ENCODE measurements at regions not wholly inside any gene's neighbourhood (a gene's known extent, or its start where the extent isn't known, plus 50 kb on each side); places are given as distances from the start of the nearest gene placed in this dataset.

DNA sequence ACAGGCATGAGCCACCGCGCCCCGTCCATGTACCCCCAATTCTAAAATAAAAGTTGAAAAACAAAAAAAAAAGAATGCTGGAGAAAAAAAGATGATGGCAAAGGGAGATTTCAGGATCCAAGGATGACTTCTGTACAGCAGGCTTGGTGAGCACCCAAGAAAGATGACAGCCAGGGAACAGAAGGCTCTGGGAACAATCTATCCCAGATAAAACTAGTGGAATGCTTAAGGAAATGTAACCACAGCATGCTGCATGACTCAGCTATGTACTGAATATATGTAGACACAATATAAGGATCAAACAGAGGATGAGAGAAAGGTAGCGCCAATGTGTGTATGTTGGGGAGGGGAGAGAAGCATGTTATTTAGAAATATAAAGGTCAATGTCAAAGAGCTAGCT lies 123.7 kb upstream of the TMTC1 start:
- no peak for TF ChIP-seq CTCF (IDR thresholded peaks at IDR 0.05)
- Mint-ChIP-seq H3K9me3 (ENCODE audit: unreplicated experiment) (no peaks in the 10 kb centered on the region), H3K27me3 (ENCODE audit: unreplicated experiment) (peaks cover 22% of the 10 kb centered on the region), H3K4me1 (ENCODE audit: unreplicated experiment) (no peaks in the 10 kb centered on the region), H3K4me3 (ENCODE audit: unreplicated experiment) (no peak overlapping the region), H3K36me3 (ENCODE audit: unreplicated experiment) (peaks cover 2% of the 10 kb centered on the region), H3K27ac (ENCODE audit: unreplicated experiment) (no peak overlapping the region)
- DNase-seq (ENCODE audit: extremely low spot score, unreplicated experiment), result no peak

- TF ChIP-seq CTCF (IDR thresholded peaks at IDR 0.05), result no peak
- Mint-ChIP-seq H3K4me3 (ENCODE audit: unreplicated experiment) (no peak overlapping the region), H3K9me3 (ENCODE audit: unreplicated experiment) (no peaks in the 10 kb centered on the region), H3K36me3 (ENCODE audit: unreplicated experiment) (no peaks in the 10 kb centered on the region), H3K27me3 (ENCODE audit: unreplicated experiment) (peaks cover 27% of the 10 kb centered on the region), H3K4me1 (ENCODE audit: unreplicated experiment) (no peaks in the 10 kb centered on the region), H3K27ac (ENCODE audit: unreplicated experiment) (no peak overlapping the region)
- no peak for DNase-seq (ENCODE audit: extremely low spot score, unreplicated experiment)
Measured at GRCh38 chr12:29902043-29902442, 118.3 kb upstream of the TMTC1 start.

- Mint-ChIP-seq H3K27me3 (ENCODE audit: unreplicated experiment) (peaks cover 25% of the 10 kb centered on the region), H3K4me3 (ENCODE audit: unreplicated experiment) (no peak overlapping the region), H3K36me3 (ENCODE audit: unreplicated experiment) (no peaks in the 10 kb centered on the region), H3K9me3 (ENCODE audit: unreplicated experiment) (no peaks in the 10 kb centered on the region), H3K4me1 (ENCODE audit: unreplicated experiment) (no peaks in the 10 kb centered on the region), H3K27ac (ENCODE audit: unreplicated experiment) (no peak overlapping the region)
- DNase-seq (ENCODE audit: extremely low spot score, unreplicated experiment), result no peak
- TF ChIP-seq CTCF (IDR thresholded peaks at IDR 0.05), result no peak
Measured at GRCh38 chr12:29901585-29901984, 117.8 kb upstream of the TMTC1 start.

GRCh38 chr12:29899212-29899931 lies 115.6 kb upstream of the TMTC1 start:
- H3K36me3 Mint-ChIP-seq (ENCODE audit: unreplicated experiment), result no peaks in the 10 kb centered on the region
- H3K4me1 Mint-ChIP-seq (ENCODE audit: unreplicated experiment), result no peaks in the 10 kb centered on the region
- no peak overlapping the region for H3K27ac Mint-ChIP-seq (ENCODE audit: unreplicated experiment)
- TF ChIP-seq CTCF (IDR thresholded peaks at IDR 0.05), result no peak
- peaks cover 24% of the 10 kb centered on the region for H3K27me3 Mint-ChIP-seq (ENCODE audit: unreplicated experiment)
- no peak for DNase-seq (ENCODE audit: extremely low spot score, unreplicated experiment)
- H3K4me3 Mint-ChIP-seq (ENCODE audit: unreplicated experiment), result no peak overlapping the region
- H3K9me3 Mint-ChIP-seq (ENCODE audit: unreplicated experiment), result no peaks in the 10 kb centered on the region

DNA sequence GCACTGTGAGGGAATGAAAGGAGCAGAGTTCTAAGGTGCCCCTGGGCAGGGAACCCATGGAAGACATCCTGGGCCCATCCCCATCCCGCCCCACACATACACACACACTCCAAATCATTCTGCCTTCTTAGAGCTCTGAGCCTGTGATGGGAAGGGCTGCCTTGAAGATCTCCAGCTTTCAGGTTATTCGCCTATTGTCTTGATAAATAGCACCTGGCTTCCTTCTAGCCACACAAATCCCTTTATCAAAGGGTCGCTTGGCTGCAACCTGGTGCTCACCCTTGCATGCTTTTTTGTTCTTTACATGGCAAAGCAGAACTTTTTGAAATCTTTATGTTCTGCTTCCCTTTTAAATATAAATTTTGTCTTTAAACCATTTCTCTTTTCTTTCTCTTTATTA lies 112.2 kb upstream of the TMTC1 start:
- H3K9me3 Mint-ChIP-seq (ENCODE audit: unreplicated experiment), result no peaks in the 10 kb centered on the region
- DNase-seq (ENCODE audit: extremely low spot score, unreplicated experiment), result no peak
- no peak for TF ChIP-seq CTCF (IDR thresholded peaks at IDR 0.05)
- H3K4me3 Mint-ChIP-seq (ENCODE audit: unreplicated experiment), result no peak overlapping the region
- no peaks in the 10 kb centered on the region for H3K36me3 Mint-ChIP-seq (ENCODE audit: unreplicated experiment)
- H3K27me3 Mint-ChIP-seq (ENCODE audit: unreplicated experiment), result peaks cover 26% of the 10 kb centered on the region
- no peak overlapping the region for H3K27ac Mint-ChIP-seq (ENCODE audit: unreplicated experiment)
- H3K4me1 Mint-ChIP-seq (ENCODE audit: unreplicated experiment), result no peaks in the 10 kb centered on the region

All from osteocyte (in vitro differentiated cells).